Cardiac septum (tissue), 1 donor: ENCODE measurements at regions not wholly inside any gene's neighbourhood (a gene's known extent, or its start where the extent isn't known, plus 50 kb on each side); places are given as distances from the start of the nearest gene placed in this dataset.
"Not testable (repeated sequence)": the region's sequence is repeated elsewhere in the genome, so short reads cannot be mapped to it uniquely, and the experiment has no call there.

Experiments used
- DNase-seq: peaks from one replicate; pipeline ENCODE4 v3.0.0-alpha.2; 2020; ENCODE audit warnings: low spot score
- intact Hi-C: fragments of 100-400 bp; cut with DNase I; formaldehyde crosslinking; loops from one replicate; pipeline ENCODE4 v1.14.0; 2022
- donor health status: DM: no; HTN: no; CAD: no.

DNA sequence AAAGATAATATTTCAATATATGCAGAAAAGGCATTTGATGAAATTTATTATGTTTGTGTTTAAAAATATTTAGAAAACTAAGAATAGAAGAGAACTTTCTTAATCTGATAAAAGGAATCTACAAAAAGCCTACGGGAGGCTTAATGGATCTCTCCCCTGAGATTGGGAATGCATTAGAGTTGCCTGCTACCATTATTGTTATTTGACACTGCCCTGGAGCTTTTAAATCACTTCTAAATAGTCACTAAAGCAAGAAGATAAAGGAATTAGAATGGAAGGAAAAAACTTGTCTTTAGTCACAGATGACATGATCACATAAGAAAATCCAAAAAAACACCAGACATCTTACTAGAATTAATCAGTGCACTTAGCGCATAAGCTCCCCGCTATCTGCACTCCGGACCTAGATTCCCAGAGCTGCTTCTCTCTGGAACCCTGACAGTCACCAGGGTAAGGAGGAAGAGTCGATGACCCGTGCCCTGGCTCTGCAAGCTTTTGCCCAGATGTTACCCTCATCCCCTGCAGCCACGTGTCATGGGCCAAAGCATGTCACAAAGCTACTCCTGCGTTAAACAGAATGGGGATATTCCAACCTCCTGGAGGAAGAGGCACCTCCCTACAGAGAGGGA lies 97.1 kb downstream of the MINAR1 start:
- intact Hi-C loops, result no loop called here
- DNase-seq, result no peak

DNA sequence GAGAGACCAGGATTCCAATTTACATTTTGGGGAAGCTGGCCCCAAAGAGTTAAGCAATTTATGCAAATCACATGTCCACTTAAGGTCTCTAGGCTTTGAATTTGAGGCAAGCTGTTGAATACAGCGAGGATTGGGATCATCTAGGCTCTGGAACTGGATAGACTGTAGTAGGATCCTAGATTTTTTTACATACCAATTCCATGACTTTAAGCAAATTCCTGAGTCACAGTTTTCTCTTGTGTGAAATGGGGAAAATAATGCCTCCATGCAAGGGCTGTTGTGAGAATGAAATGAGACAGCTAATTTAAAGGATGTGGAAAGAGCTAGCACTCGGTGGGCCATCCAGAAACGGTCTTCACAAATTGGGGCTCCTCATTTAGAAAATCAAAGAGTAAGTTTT lies 103.4 kb downstream of the MINAR1 start:
- no peak for DNase-seq
- intact Hi-C loops, result no loop called here

- DNase-seq, result no peak
- intact Hi-C loops, result no loop called here
These were observed 106.4 kb downstream of the MINAR1 start for GRCh38 chr15:79538527-79538926.

DNA sequence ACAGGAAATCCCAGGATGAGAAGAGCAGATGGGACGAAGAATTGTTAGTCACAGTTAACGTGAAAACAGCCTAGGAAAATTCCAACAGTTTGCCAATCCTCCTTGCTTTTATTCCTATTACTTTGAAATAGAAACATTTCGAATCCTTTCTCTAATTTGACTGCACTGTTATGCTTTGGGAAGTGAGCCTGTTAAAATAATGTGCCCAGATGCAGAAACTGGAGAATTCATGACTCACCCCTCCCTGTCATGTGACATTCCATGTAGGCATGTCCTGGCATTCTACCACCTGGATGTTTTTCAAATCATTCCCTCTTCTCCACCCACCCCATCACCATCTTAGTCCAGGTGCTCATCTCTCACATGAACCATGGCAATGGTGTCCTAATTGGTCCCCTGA lies 107.3 kb downstream of the MINAR1 start:
- DNase-seq, result no peak
- intact Hi-C loops, result no loop called here

DNA sequence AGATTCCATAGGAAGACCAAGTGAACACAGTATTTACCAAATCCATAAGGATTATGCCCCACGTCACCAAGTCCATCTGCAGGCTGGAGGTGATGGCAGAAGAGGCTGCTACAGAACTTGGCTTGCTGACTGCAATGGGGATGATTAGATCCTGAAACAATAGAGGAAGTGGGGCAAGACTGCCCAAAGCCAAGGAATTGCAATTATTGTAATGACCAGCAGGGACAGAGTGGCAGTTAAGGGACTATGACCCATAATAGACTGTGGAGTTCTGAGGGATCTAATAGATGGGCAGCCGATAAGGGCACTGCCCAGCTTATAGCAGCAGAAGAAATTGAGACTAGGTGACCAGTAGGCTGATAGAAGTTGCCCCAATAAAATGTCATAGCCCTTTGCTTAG lies 108.4 kb downstream of the MINAR1 start:
- no peak for DNase-seq
- intact Hi-C loops, result no loop called here

- no peak for DNase-seq
- intact Hi-C loops, result no loop called here
These were observed 109.1 kb downstream of the MINAR1 start for GRCh38 chr15:79541196-79541595.

DNA sequence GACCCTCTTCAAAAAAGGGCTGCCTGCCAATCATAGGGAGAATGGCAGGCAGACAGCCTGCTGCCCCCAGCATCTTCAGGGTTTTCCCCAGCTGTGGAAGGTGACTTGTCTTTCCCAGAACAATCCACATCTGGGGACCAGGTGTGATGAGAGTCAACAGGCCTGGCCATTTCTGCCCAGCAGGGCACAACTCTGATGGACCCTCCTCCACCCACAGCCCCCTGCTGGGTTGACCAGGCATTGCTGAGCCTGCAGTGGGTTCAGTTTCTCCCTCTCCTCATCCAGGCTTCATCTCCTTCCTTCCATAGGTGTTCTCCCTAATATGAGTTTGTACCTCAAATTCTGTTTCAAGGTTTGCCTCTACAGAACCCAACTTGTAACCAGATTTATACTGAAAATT lies 111.0 kb downstream of the MINAR1 start:
- DNase-seq, result no peak
- intact Hi-C loops, result no loop called here

DNA sequence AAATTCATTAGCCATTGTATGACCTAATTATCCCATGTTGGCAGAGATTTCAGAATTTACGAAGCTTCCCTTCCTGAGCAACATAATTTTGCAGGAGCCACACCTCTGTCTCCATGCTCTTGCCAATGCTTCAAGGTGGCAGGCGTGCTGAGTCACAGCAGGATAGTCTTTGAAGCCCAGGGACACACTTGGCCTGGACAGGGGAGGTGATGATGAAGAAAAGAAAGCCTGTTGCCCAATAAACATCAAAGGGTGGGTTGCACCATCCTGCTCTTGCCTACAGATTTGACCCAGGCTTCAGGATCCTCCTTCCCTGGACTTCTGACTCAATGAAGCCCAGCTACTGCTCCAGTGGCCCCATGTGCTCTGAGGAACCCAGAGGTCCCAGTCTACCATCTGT lies 117.1 kb downstream of the MINAR1 start:
- intact Hi-C loops, result no loop called here
- no peak for DNase-seq

DNA sequence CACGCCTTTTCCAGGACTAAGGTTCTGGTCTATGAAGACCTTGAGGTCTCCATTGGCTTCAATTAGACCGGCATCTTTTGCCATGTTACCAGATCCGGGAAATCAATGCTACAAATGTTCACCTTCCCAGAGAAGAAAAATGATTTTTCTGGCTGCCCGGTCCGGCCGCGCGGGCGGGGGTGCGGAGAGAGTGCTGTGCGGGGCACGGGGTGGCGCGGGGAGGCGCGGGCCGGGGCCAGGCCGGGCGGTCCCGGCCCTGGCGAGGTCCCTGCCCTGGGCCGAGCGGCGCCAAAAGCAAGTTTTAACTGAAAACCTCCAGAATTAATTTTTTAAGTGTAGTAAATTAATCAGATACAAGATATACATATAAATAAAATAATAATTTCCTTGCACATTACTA lies 128.2 kb downstream of the MINAR1 start:
- no peak for DNase-seq
- intact Hi-C loops, result no loop called here

- intact Hi-C loops, result no loop called here
- no peak for DNase-seq
These were observed 129.8 kb downstream of the MINAR1 start for GRCh38 chr15:79561982-79562381.

GRCh38 chr15:79562403-79562815 lies 130.3 kb downstream of the MINAR1 start:
- intact Hi-C loops, result no loop called here
- no peak for DNase-seq

DNA sequence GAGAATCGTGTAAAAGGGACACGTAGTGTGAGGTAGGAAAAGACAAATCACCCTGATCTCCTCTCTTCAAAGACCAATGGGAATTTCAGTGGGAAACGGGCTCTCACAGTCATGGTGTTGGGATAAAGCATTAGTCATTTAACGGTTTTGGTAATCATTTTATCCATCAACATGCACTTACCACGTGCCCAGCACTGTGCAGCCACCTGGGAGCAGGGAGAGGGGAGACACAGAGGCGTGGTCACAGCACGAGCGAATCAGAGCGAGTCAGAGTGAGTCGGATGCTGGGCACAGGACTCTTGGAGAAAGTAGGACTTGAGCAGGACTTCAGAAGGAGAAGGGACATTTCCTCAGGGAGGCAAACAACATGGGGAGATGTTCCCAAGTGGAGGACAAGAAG lies 130.8 kb downstream of the MINAR1 start:
- DNase-seq, result no peak
- intact Hi-C loops, result no loop called here

DNA sequence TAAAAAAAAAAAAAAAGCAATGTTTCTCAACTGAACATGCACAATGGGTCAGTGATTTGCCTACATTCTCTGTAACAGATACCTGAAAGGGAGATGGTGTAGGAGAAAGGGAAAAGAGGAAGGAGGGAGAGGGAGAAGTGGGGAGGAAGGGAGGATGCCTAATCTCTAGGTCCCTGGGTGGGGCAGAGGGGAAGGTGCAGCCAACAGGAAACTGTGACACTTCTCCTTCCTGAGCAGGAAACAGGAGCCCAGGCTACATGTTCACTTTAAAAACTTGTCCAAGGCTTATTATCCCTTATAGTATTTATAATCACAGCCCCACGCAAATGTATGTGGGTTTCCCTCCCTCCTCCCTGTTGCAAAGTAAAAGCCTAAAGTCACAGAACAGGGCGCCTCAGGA lies 137.9 kb downstream of the MINAR1 start:
- intact Hi-C loops, result no loop called here
- DNase-seq, result no peak

DNA sequence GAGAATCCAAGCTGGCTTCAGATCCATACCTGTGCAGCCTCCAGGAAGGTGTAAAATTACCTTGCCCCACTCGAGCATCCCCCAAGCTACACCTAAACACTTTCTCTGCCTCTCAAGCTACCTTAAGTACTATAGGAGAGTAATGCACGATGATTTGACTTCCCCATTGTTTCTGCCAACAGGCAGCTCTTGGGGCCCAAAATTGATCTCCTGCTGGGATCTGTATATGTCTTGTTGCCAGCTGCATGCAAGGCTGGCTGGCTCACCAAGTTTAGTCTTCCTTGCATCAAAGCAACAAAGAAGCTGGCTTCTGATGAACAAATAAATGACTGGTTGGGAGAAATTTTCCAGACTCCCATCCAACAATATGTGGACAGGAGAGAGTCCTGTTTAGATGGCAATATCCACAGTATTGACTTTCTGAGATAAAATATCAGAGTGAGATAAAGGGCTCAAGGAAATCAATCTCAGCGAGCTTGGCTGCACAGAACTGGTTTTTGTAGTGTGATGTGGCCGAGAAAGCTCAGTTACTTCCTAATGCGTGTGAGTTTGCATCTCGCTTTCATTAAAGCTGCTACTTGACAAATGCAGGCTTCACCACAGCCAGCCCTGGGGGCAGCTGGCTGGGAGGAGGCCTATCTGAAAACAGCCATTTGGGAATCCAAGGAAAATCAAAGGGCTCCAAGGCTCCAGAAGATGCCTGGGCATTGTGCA lies 140.7 kb downstream of the MINAR1 start:
- DNase-seq, result no peak
- intact Hi-C loops, result no loop called here

GRCh38 chr15:79574431-79575273 lies 142.5 kb downstream of the MINAR1 start:
- intact Hi-C loops, result not testable (repeated sequence)

GRCh38 chr15:79582650-79583049 lies 150.5 kb downstream of the MINAR1 start:
- intact Hi-C loops, result no loop called here

More at GRCh38 chr15:79574431-79575273, 142.5 kb downstream of the MINAR1 start:
- not testable (repeated sequence) for DNase-seq

GRCh38 chr15:79592126-79592525 lies 160.0 kb downstream of the MINAR1 start:
- intact Hi-C loops, result no loop called here
- DNase-seq, result no peak

More at GRCh38 chr15:79582650-79583049, 150.5 kb downstream of the MINAR1 start:
- no peak for DNase-seq

- intact Hi-C loops, result no loop called here
- no peak for DNase-seq
These were observed 161.2 kb downstream of the MINAR1 start for GRCh38 chr15:79593119-79593869.

DNA sequence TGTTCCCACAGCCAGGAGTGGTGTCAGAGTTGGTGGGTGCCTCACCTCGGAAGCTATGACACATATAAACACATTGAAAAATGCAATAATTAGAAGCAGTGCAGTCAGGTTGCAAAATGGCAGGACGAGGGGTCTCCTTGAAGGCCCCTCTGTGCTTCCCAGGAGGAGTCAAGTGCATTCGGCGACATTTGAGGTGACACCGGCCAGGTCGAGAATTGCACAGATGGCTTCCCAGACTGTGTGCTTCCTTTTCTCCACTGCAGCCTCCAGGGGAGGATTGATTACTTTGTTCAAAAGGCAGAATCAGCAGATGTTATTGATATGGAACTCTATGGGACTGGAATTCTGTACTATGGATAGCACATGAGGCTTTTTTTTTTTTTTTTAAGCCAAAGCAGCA lies 163.2 kb downstream of the MINAR1 start:
- DNase-seq, result no peak
- intact Hi-C loops, result no loop called here
